ENCODE measurements at regions not wholly inside any gene's neighbourhood (a gene's known extent, or its start where the extent isn't known, plus 50 kb on each side); places are given as distances from the start of the nearest gene placed in this dataset.
"Not testable (repeated sequence)": the region's sequence is repeated elsewhere in the genome, so short reads cannot be mapped to it uniquely, and the experiment has no call there.

DNA sequence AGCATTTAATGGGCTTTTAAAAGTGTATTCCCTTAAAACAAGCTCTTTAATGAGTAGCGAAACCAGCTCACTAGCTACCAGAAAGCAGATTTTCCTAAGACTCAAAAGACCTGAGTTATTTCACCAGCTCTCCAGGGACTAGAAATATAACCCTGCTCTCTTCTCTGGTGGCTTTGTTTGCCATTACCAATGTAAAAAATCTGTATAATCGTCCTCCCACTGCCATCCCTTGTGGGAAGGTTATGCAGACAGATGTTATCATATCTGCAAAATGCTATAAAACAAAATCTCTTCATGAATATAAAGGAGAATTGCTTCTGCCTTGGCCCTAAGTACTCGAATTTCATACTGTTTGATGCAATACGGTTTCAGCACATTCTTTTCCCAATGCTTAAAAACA lies 335.2 kb downstream of the NUP35 start:
- no peak for TF ChIP-seq CTCF (IDR thresholded peaks at IDR 0.05; ENCODE audit: low read depth, low read length)
- DNase-seq: no peak
- Histone ChIP-seq H3K4me1 (no peaks in the 10 kb centered on the region), H3K4me3 (ENCODE audit: low read depth, low read length) (no peak overlapping the region), H3K9me3 (no peaks in the 10 kb centered on the region), H3K36me3 (no peaks in the 10 kb centered on the region), H3K27me3 (no peaks in the 10 kb centered on the region)

GRCh38 chr2:183463821-183464220 lies 339.6 kb downstream of the NUP35 start:
- DNase-seq: no peak
- no peaks in the 10 kb centered on the region for H3K27me3 ChIP-seq
- TF ChIP-seq CTCF (IDR thresholded peaks at IDR 0.05; ENCODE audit: low read depth, low read length): no peak
- no peaks in the 10 kb centered on the region for H3K36me3 ChIP-seq
- H3K9me3 ChIP-seq: no peaks in the 10 kb centered on the region
- H3K4me1 ChIP-seq: no peaks in the 10 kb centered on the region
- no peak overlapping the region for H3K4me3 ChIP-seq (ENCODE audit: low read depth, low read length)

DNA sequence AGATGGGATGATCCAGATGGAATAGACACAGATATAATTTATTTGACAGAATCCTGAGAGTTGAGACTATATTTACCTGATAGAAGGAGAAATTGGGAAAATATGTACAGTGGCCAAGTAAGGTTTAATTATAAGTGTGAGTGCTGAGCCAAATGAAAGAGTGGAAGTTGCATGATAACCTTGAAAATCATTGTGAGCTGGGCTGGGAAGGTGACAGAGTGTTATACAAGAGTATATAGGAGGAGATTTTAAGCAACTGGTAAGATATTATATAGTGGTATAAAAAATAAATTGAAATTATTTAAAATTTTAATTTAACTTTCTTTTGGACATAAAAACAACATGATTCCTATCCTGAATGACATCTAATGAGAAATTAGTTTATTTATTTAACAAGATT lies 340.8 kb downstream of the NUP35 start:
- TF ChIP-seq CTCF (IDR thresholded peaks at IDR 0.05; ENCODE audit: low read depth, low read length): no peak
- Histone ChIP-seq H3K27me3 (no peaks in the 10 kb centered on the region), H3K36me3 (no peaks in the 10 kb centered on the region), H3K4me3 (ENCODE audit: low read depth, low read length) (no peak overlapping the region), H3K4me1 (no peaks in the 10 kb centered on the region), H3K9me3 (no peaks in the 10 kb centered on the region)
- DNase-seq: no peak

GRCh38 chr2:183474912-183475695 lies 350.9 kb downstream of the NUP35 start:
- Histone ChIP-seq H3K4me3 (ENCODE audit: low read depth, low read length) (no peak overlapping the region), H3K27me3 (no peaks in the 10 kb centered on the region), H3K4me1 (no peaks in the 10 kb centered on the region), H3K9me3 (no peaks in the 10 kb centered on the region), H3K36me3 (no peaks in the 10 kb centered on the region)
- no peak for DNase-seq
- no peak for TF ChIP-seq CTCF (IDR thresholded peaks at IDR 0.05; ENCODE audit: low read depth, low read length)

DNA sequence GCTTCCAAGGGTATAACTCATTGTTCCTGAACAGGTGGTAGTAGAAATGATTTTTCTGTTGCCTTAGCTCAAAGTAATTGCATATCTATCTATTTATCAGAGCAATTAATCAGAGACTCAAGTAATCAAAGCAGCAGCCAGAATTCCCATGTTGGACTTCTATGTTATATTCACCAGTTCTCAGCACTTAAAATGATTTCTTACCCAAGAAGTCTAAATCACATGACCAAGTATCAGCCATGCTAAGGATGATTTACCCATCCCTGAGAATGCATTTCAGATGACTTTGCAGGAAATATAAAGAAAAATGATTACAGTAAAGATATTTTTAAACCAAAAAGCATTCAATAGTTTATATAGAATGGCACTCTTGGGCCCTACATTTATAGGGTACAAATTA lies 352.2 kb downstream of the NUP35 start:
- DNase-seq: no peak
- Histone ChIP-seq H3K9me3 (no peaks in the 10 kb centered on the region), H3K4me3 (ENCODE audit: low read depth, low read length) (no peak overlapping the region), H3K36me3 (no peaks in the 10 kb centered on the region), H3K4me1 (no peaks in the 10 kb centered on the region), H3K27me3 (no peaks in the 10 kb centered on the region)
- no peak for TF ChIP-seq CTCF (IDR thresholded peaks at IDR 0.05; ENCODE audit: low read depth, low read length)

DNA sequence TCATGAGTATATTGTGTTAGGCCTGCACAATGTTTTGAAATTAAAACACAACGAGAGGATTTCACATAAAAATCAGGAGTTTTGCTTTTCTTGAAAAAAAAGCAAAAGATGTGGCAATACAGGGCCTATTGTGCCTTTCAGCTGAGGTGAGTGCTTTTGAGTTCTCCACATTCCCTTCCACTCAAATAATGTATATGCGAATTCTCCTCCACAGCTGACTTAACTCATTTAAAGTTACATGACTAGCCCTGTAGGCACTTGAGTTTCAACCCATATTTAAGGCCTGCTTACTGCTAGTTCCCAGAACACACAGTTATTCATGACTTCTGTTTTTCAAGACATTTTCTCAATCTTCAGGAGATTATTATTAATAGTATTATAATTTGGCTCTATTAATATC lies 353.1 kb downstream of the NUP35 start:
- H3K9me3 ChIP-seq: no peaks in the 10 kb centered on the region
- DNase-seq: no peak
- H3K36me3 ChIP-seq: no peaks in the 10 kb centered on the region
- TF ChIP-seq CTCF (IDR thresholded peaks at IDR 0.05; ENCODE audit: low read depth, low read length): no peak
- H3K4me3 ChIP-seq (ENCODE audit: low read depth, low read length): no peak overlapping the region
- no peaks in the 10 kb centered on the region for H3K4me1 ChIP-seq
- no peaks in the 10 kb centered on the region for H3K27me3 ChIP-seq

DNA sequence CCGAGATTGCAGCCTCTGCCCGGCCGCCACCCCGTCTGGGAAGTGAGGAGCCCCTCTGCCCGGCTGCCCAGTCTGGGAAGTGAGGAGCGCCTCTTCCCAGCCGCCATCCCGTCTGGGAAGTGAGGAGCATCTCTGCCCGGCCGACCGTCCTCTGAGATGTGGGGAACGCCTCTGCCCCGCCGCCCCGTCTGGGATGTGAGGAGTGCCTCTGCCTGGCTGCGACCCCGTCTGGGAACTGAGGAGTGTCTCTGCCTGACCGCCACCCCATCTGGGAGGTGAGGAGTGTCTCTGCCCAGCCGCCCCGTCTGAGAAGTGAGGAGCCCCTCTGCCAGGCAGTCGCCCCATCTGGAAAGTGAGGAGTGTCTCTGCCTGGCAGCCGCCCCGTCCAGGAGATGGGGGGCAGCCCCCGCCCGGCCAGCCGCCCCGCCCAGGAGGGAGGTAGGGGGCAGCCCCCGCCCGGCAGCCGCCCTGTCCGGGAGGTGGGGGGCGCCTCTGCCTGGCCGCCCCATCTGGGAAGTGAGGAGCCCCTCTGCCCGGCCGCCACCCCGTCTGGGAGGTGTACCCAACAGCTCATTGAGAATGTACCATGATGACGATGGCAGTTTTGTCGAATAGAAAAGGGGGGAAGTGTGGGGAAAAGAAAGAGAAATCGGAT lies 354.8 kb downstream of the NUP35 start:
- not testable (repeated sequence) for H3K4me1 ChIP-seq; H3K9me3 ChIP-seq; H3K27me3 ChIP-seq; H3K36me3 ChIP-seq; DNase-seq; H3K4me3 ChIP-seq (ENCODE audit: low read depth, low read length)
